Breast epithelium (tissue), 4 donors: ENCODE measurements at regions not wholly inside any gene's neighbourhood (a gene's known extent, or its start where the extent isn't known, plus 50 kb on each side); places are given as distances from the start of the nearest gene placed in this dataset.

Experiments
- DNase-seq, 2 donors: peaks; one replicate each; pipeline ENCODE4 v3.0.0-alpha.2; 2019; ENCODE audit warnings: low spot score in 2 of 2
- H3K27ac ChIP-seq, 2 donors: fragments of 200-600 bp; sonication (generic) in 1 of 2; one replicate each; pipeline ENCODE4 v1.5.1; 2016 to 2019; ENCODE audit warnings: mild to moderate bottlenecking in 1 of 2
- H3K27me3 ChIP-seq, 2 donors: fragments of 200-600 bp; sonication (generic) in 1 of 2; one replicate each; pipeline versions ENCODE4 v1.5.1 to v1.6.0; 2017 to 2019; ENCODE audit warnings: control low read depth in 1 of 2, mild to moderate bottlenecking in 1 of 2
- H3K36me3 ChIP-seq: fragments of 200-600 bp; one replicate; pipeline ENCODE4 v1.5.1; 2019
- H3K4me1 ChIP-seq, 2 donors: fragments of 200-600 bp; sonication (generic); one replicate each; pipeline ENCODE4 v1.5.1; 2016 to 2019; ENCODE audit warnings: control low read depth in 1 of 2
- H3K4me3 ChIP-seq, 3 donors: fragments of 200-600 bp; sonication (generic); 1 replicate in 2 of 3; 2 replicates in 1 of 3; pipeline ENCODE4 v1.5.1; 2016 to 2019; ENCODE audit warnings: mild to moderate bottlenecking in 3 of 3, moderate library complexity in 2 of 3
- H3K9me3 ChIP-seq, 2 donors: fragments of 200-600 bp; sonication (generic) in 1 of 2; one replicate each; pipeline ENCODE4 v1.5.1; 2016 to 2019; ENCODE audit warnings: control low read depth in 1 of 2
- CTCF ChIP-seq, 3 donors: fragments of 450-650 bp; IDR thresholded peaks; one replicate each; pipeline ENCODE4 v1.5.1; 2016 to 2017; ENCODE audit warnings: antibody characterized with exemption in 3 of 3, mild to moderate bottlenecking in 3 of 3, moderate library complexity in 3 of 3
- POLR2A ChIP-seq: fragments of 450-650 bp; IDR thresholded peaks from one replicate; pipeline ENCODE4 v1.6.1; 2016; ENCODE audit warnings: antibody characterized with exemption, mild to moderate bottlenecking, moderate library complexity
- POLR2AphosphoS5 ChIP-seq, 3 donors: sonication (generic); formaldehyde crosslinking; IDR thresholded peaks; one replicate each; pipeline ENCODE4 v1.6.1; 2017; ENCODE audit warnings: antibody characterized with exemption in 3 of 3
- intact Hi-C: fragments of 100-400 bp; cut with DNase I; formaldehyde crosslinking; loops from one replicate; pipeline ENCODE4 v1.15.1; 2023; ENCODE audit warnings: low total_unique reads

GRCh38 chr2:176454893-176455815 is 185.9 kb downstream of the MTX2 start:
- H3K9me3 ChIP-seq = no peaks in the 10 kb centered on the region
- TF ChIP-seq POLR2AphosphoS5 (IDR thresholded peaks at IDR 0.05) (no peak), CTCF (IDR thresholded peaks at IDR 0.05) (peak; percentile 75 to 92 (median 84)), POLR2A (no peak)
- peak; percentile 57 to 87 for DNase-seq
- H3K36me3 ChIP-seq = no peaks in the 10 kb centered on the region
- no peaks in the 10 kb centered on the region for H3K4me1 ChIP-seq
- intact Hi-C loops = loop anchor here (10.0 kb wide), 1 partner anchor 290 kb away; no protein-coding TSS in a partner anchor
- peak overlapping the region in 1 of 2 donors; percentile 84 for H3K27ac ChIP-seq
- H3K4me3 ChIP-seq = no peak overlapping the region
- H3K27me3 ChIP-seq = no peaks in the 10 kb centered on the region

- no peak for TF ChIP-seq CTCF (IDR thresholded peaks at IDR 0.05)
- peak in 2 of 3 donors; percentile 47 to 60 for TF ChIP-seq POLR2AphosphoS5 (IDR thresholded peaks at IDR 0.05)
- no peak for TF ChIP-seq POLR2A
- Histone ChIP-seq H3K4me3 (no peak overlapping the region), H3K36me3 (no peaks in the 10 kb centered on the region), H3K4me1 (no peaks in the 10 kb centered on the region), H3K27ac (peak overlapping the region in 1 of 2 donors; percentile 84), H3K9me3 (no peaks in the 10 kb centered on the region), H3K27me3 (no peaks in the 10 kb centered on the region)
- DNase-seq = peak in 1 of 2 donors; percentile 23
- intact Hi-C loops = loop anchor here (10.0 kb wide), 1 partner anchor 291 kb away; no protein-coding TSS in a partner anchor
These were observed 186.6 kb downstream of the MTX2 start for GRCh38 chr2:176455816-176456291.

GRCh38 chr2:176457481-176457880 is 188.2 kb downstream of the MTX2 start:
- no peak for DNase-seq
- Histone ChIP-seq H3K27me3 (no peaks in the 10 kb centered on the region), H3K27ac (no peak overlapping the region), H3K36me3 (no peaks in the 10 kb centered on the region), H3K4me3 (no peak overlapping the region), H3K9me3 (no peaks in the 10 kb centered on the region), H3K4me1 (no peaks in the 10 kb centered on the region)
- intact Hi-C loops = loop anchor here (10.0 kb wide), 1 partner anchor 293 kb away; no protein-coding TSS in a partner anchor
- TF ChIP-seq CTCF (IDR thresholded peaks at IDR 0.05) (no peak), POLR2A (no peak), POLR2AphosphoS5 (IDR thresholded peaks at IDR 0.05) (no peak)

GRCh38 chr2:176461098-176461808 is 192.0 kb downstream of the MTX2 start:
- Histone ChIP-seq H3K27me3 (no peaks in the 10 kb centered on the region), H3K4me3 (no peak overlapping the region), H3K27ac (no peak overlapping the region), H3K4me1 (no peaks in the 10 kb centered on the region), H3K9me3 (no peaks in the 10 kb centered on the region), H3K36me3 (no peaks in the 10 kb centered on the region)
- intact Hi-C loops = no loop called here
- no peak for DNase-seq
- TF ChIP-seq POLR2AphosphoS5 (IDR thresholded peaks at IDR 0.05) (no peak), CTCF (IDR thresholded peaks at IDR 0.05) (no peak)
